GM18508 (cell line): ENCODE measurements at regions not wholly inside any gene's neighbourhood (a gene's known extent, or its start where the extent isn't known, plus 50 kb on each side); places are given as distances from the start of the nearest gene placed in this dataset.
"Not testable (repeated sequence)": the region's sequence is repeated elsewhere in the genome, so short reads cannot be mapped to it uniquely, and the experiment has no call there.

Source experiments
- ATAC-seq: cut with Tn5 transposase; IDR thresholded peaks from one replicate; pipeline ENCODE4 v1.9.1; 2021; ENCODE audit warnings: moderate number of reproducible peaks; ENCODE audit not compliant: insufficient read depth, unreplicated experiment

GRCh38 chr2:20499387-20499786 is 52.5 kb downstream of the RHOB start:
- no peak for ATAC-seq

GRCh38 chr2:20501974-20502373 is 55.1 kb downstream of the RHOB start:
- no peak for ATAC-seq

GRCh38 chr2:20502496-20502895 is 55.6 kb downstream of the RHOB start:
- ATAC-seq, result not testable (repeated sequence)

GRCh38 chr2:20504174-20504573 is 57.3 kb downstream of the RHOB start:
- ATAC-seq, result no peak

- ATAC-seq, result no peak
Observed at GRCh38 chr2:20506201-20506685, 59.4 kb downstream of the RHOB start.

GRCh38 chr2:20507166-20507692 is 60.4 kb downstream of the RHOB start:
- peak; percentile 96 for ATAC-seq

GRCh38 chr2:20507711-20508110 is 60.8 kb downstream of the RHOB start:
- ATAC-seq, result no peak

GRCh38 chr2:20509301-20509769 is 62.5 kb downstream of the RHOB start:
- ATAC-seq, result no peak

- no peak for ATAC-seq
Observed at GRCh38 chr2:20509770-20510490, 63.1 kb downstream of the RHOB start.

GRCh38 chr2:20511130-20511529 is 64.3 kb downstream of the RHOB start:
- ATAC-seq, result no peak

- ATAC-seq, result no peak
Observed at GRCh38 chr2:20512061-20512605, 65.3 kb downstream of the RHOB start.

GRCh38 chr2:20513946-20514345 is 67.1 kb downstream of the RHOB start:
- no peak for ATAC-seq

GRCh38 chr2:20514596-20515269 is 67.9 kb downstream of the RHOB start:
- ATAC-seq, result no peak

GRCh38 chr2:20515290-20516220 is 68.7 kb downstream of the RHOB start:
- no peak for ATAC-seq

- no peak for ATAC-seq
Observed at GRCh38 chr2:20516291-20516645, 69.4 kb downstream of the RHOB start.

GRCh38 chr2:20516646-20517341 is 69.9 kb downstream of the RHOB start:
- peak; percentile 85 for ATAC-seq

- no peak for ATAC-seq
Observed at GRCh38 chr2:20519309-20519708, 72.4 kb downstream of the RHOB start.

GRCh38 chr2:20520128-20520527 is 73.3 kb downstream of the RHOB start:
- no peak for ATAC-seq

GRCh38 chr2:20521193-20521592 is 74.3 kb downstream of the RHOB start:
- no peak for ATAC-seq
